WTC11 (cell line): ENCODE measurements at regions not wholly inside any gene's neighbourhood (a gene's known extent, or its start where the extent isn't known, plus 50 kb on each side); places are given as distances from the start of the nearest gene placed in this dataset.

Source experiments
- ATAC-seq: fragments of 200-7000 bp; cut with Tn5 transposase; 2 replicates; pipeline ENCODE4 v1.10.0; 2021; ENCODE audit warnings: mild to moderate bottlenecking, moderate library complexity
- CTCF ChIA-PET: fragments of 300-600 bp; sonication (Branson Sonifier 250); formaldehyde crosslinking; loops from one replicate; lab custom pipeline; 2021; ENCODE audit warnings: antibody characterized with exemption; lab: Charles Lee
- POLR2A ChIA-PET: fragments of 350-600 bp; sonication (Branson Sonifier 250); formaldehyde crosslinking; loops from one replicate; lab custom pipeline; 2021; ENCODE audit warnings: antibody characterized with exemption; lab: Charles Lee
- DNase-seq: peaks from one replicate; pipeline ENCODE4 v3.0.0; 2021; ENCODE audit warnings: low spot score
- H3K27ac Mint-ChIP-seq: 2 replicates; pipeline ENCODE4 v1.8.0; 2021; ENCODE audit warnings: mixed read lengths
- H3K27me3 Mint-ChIP-seq: 2 replicates; pipeline ENCODE4 v1.8.0; 2021; ENCODE audit warnings: low read depth, mild to moderate bottlenecking, moderate library complexity, mixed read lengths
- H3K36me3 Mint-ChIP-seq: 2 replicates; pipeline ENCODE4 v1.8.0; 2021; ENCODE audit warnings: mixed read lengths
- H3K4me1 Mint-ChIP-seq: 2 replicates; pipeline ENCODE4 v1.8.0; 2022; ENCODE audit warnings: mixed read lengths
- H3K4me3 Mint-ChIP-seq: 2 replicates; pipeline ENCODE4 v1.8.0; 2021; ENCODE audit warnings: mild to moderate bottlenecking, moderate library complexity, mixed read lengths
- H3K9me3 Mint-ChIP-seq: 2 replicates; pipeline ENCODE4 v1.8.0; 2021; ENCODE audit warnings: mixed read lengths
- AFF4 ChIP-seq: sonication (generic); formaldehyde crosslinking; IDR thresholded peaks from 2 replicates; pipeline ENCODE4 v1.8.1; 2023; ENCODE audit warnings: mild to moderate bottlenecking, missing genetic modification reagents, borderline replicate concordance
- ARID4B ChIP-seq: sonication (generic); formaldehyde crosslinking; IDR thresholded peaks from 2 replicates; pipeline ENCODE4 v1.8.0; 2023; ENCODE audit warnings: missing genetic modification reagents, mild to moderate bottlenecking, borderline replicate concordance
- ATF2 ChIP-seq: sonication (generic); formaldehyde crosslinking; IDR thresholded peaks from 2 replicates; pipeline ENCODE4 v1.8.1; 2022; ENCODE audit warnings: low read depth, missing genetic modification reagents, borderline replicate concordance
- ATF6 ChIP-seq: sonication (generic); formaldehyde crosslinking; IDR thresholded peaks from 2 replicates; pipeline ENCODE4 v1.8.1; 2023; ENCODE audit warnings: mild to moderate bottlenecking, missing genetic modification reagents
- CREB1 ChIP-seq: sonication (generic); formaldehyde crosslinking; IDR thresholded peaks from 2 replicates; pipeline ENCODE4 v1.8.0; 2023; ENCODE audit warnings: mild to moderate bottlenecking, missing genetic modification reagents
- GABPB1 ChIP-seq: sonication (generic); formaldehyde crosslinking; IDR thresholded peaks from 2 replicates; pipeline ENCODE4 v1.8.1; 2023; ENCODE audit warnings: mild to moderate bottlenecking, missing genetic modification reagents
- JUN ChIP-seq: sonication (generic); formaldehyde crosslinking; IDR thresholded peaks from 2 replicates; pipeline ENCODE4 v1.8.0; 2023; ENCODE audit warnings: mild to moderate bottlenecking, missing genetic modification reagents
- NFYB ChIP-seq: sonication (generic); formaldehyde crosslinking; conservative IDR thresholded peaks from 2 replicates; pipeline ENCODE4 v1.8.0; 2022; ENCODE audit warnings: low read depth, missing genetic modification reagents
- PREB ChIP-seq: sonication (generic); formaldehyde crosslinking; IDR thresholded peaks from 2 replicates; pipeline ENCODE4 v1.8.1; 2022; ENCODE audit warnings: mild to moderate bottlenecking, missing genetic modification reagents, moderate library complexity, borderline replicate concordance
- RELA ChIP-seq: sonication (generic); formaldehyde crosslinking; IDR thresholded peaks from 2 replicates; pipeline ENCODE4 v1.8.1; 2022; ENCODE audit warnings: missing genetic modification reagents, mild to moderate bottlenecking, borderline replicate concordance
- TEAD4 ChIP-seq: sonication (generic); formaldehyde crosslinking; IDR thresholded peaks from 2 replicates; pipeline ENCODE4 v1.8.0; 2022; ENCODE audit warnings: mild to moderate bottlenecking, missing genetic modification reagents
- USF2 ChIP-seq: sonication (generic); formaldehyde crosslinking; IDR thresholded peaks from 2 replicates; pipeline ENCODE4 v1.8.1; 2023; ENCODE audit warnings: mild to moderate bottlenecking, missing genetic modification reagents, moderate library complexity
- ZNF138 ChIP-seq: sonication (generic); formaldehyde crosslinking; conservative IDR thresholded peaks from 2 replicates; pipeline ENCODE4 v1.8.1; 2022; ENCODE audit warnings: mild to moderate bottlenecking, moderate library complexity, missing genetic modification reagents
- ZNF317 ChIP-seq: sonication (generic); formaldehyde crosslinking; IDR thresholded peaks from 2 replicates; pipeline ENCODE4 v1.8.1; 2023; ENCODE audit warnings: low read depth, mild to moderate bottlenecking, moderate library complexity, missing genetic modification reagents, borderline replicate concordance
- ZNF396 ChIP-seq: fragments of 250-450 bp; sonication (Bioruptor Pico); IDR thresholded peaks from 2 replicates; pipeline ENCODE4 v1.8.0; 2021; ENCODE audit warnings: mild to moderate bottlenecking, moderate library complexity, borderline replicate concordance
- ZNF416 ChIP-seq: fragments of 250-450 bp; sonication (Bioruptor Pico); IDR thresholded peaks from 2 replicates; pipeline ENCODE4 v1.9.0; 2021; ENCODE audit warnings: mild to moderate bottlenecking, inconsistent platforms

GRCh38 chr14:66291756-66292155, 194.4 kb upstream of the CCDC196 start (continued):
- no peak for TF ChIP-seq AFF4
- no peak for TF ChIP-seq NFYB (CRISPR knock-in tag)

GRCh38 chr14:66293533-66294105, 192.6 kb upstream of the CCDC196 start:
- DNase-seq (no peak), ATAC-seq (no peak)
- no peaks in the 10 kb centered on the region; the same call in 1 of the 2 replicates for H3K36me3 Mint-ChIP-seq
- H3K4me3 Mint-ChIP-seq, result no peak overlapping the region
- no peak overlapping the region for H3K27ac Mint-ChIP-seq
- H3K9me3 Mint-ChIP-seq, result peaks cover 27% of the 10 kb centered on the region
- CTCF ChIA-PET, result interaction anchor here (2.0 kb wide), 1 partner anchor 22 kb away, joined by 4 read pairs; no protein-coding TSS in a partner anchor
- H3K27me3 Mint-ChIP-seq, result peaks cover 6% of the 10 kb centered on the region; the same call in 1 of the 2 replicates
- no peaks in the 10 kb centered on the region for H3K4me1 Mint-ChIP-seq
- POLR2A ChIA-PET, result no interaction called here
- TF ChIP-seq ATF2 (CRISPR knock-in tag), result no peak
- TF ChIP-seq ZNF396 (CRISPR knock-in tag), result no peak
- TF ChIP-seq GABPB1 (CRISPR knock-in tag), result no peak
- no peak for TF ChIP-seq ATF6 (CRISPR knock-in tag)
- no peak for TF ChIP-seq ARID4B
- no peak for TF ChIP-seq ZNF317 (CRISPR knock-in tag)
- TF ChIP-seq, all 79 proteins: peak for 0

- CTCF ChIA-PET, result interaction anchor here (1.2 kb wide), 1 partner anchor 64 kb away, joined by 3 read pairs; no protein-coding TSS in a partner anchor
- TF ChIP-seq USF2 (CRISPR knock-in tag) (no peak), PREB (CRISPR knock-in tag) (no peak), RELA (no peak), ATF6 (CRISPR knock-in tag) (no peak), CREB1 (CRISPR knock-in tag) (no peak), TEAD4 (CRISPR knock-in tag) (no peak), ZNF416 (CRISPR knock-in tag) (no peak), JUN (CRISPR knock-in tag) (no peak), ZNF138 (CRISPR knock-in tag) (no peak)
These were observed 190.8 kb upstream of the CCDC196 start for GRCh38 chr14:66295386-66295785.

More at GRCh38 chr14:66295386-66295785, 190.8 kb upstream of the CCDC196 start:
- Mint-ChIP-seq H3K9me3 (peaks cover 35% of the 10 kb centered on the region), H3K4me3 (no peak overlapping the region), H3K36me3 (peaks cover 9% of the 10 kb centered on the region; the same call in 1 of the 2 replicates), H3K27me3 (peaks cover 8% of the 10 kb centered on the region; the same call in 1 of the 2 replicates), H3K4me1 (no peaks in the 10 kb centered on the region), H3K27ac (no peak overlapping the region)
- ATAC-seq, result no peak
- no peak for DNase-seq
- POLR2A ChIA-PET, result no interaction called here
